OCI-LY7 (cell line): ENCODE measurements at regions not wholly inside any gene's neighbourhood (a gene's known extent, or its start where the extent isn't known, plus 50 kb on each side); places are given as distances from the start of the nearest gene placed in this dataset.

ENCODE experiments used
- BruUV-seq: library from RNA; stranded (reverse); fragments of 400-500 nt; replicated peaks from 2 replicates; lab custom pipeline; 2021; lab: Mats Ljungman, UMichigan
- CTCF ChIA-PET: fragments of 300-600 bp; sonication (Branson Sonifier 250); formaldehyde crosslinking; loops from one replicate; lab custom pipeline; 2022; ENCODE audit warnings: antibody characterized with exemption; ENCODE audit not compliant: unreplicated experiment; lab: Charles Lee
- POLR2A ChIA-PET: fragments of 300-600 bp; sonication (Branson Sonifier 250); formaldehyde crosslinking; loops from one replicate; lab custom pipeline; 2022; ENCODE audit warnings: antibody characterized with exemption; lab: Charles Lee
- DNase-seq: peaks from one replicate; pipeline ENCODE4 v3.0.0-alpha.2; 2015; ENCODE audit warnings: low spot score
- H2AFZ ChIP-seq: fragments of 200-600 bp; sonication (generic), shearing (Covaris generic); 2 replicates; pipeline ENCODE4 v1.6.1; 2014; ENCODE audit warnings: mild to moderate bottlenecking, antibody characterized with exemption, low read length, moderate library complexity
- H3K27ac ChIP-seq: fragments of 200-600 bp; sonication (generic); 2 replicates; pipeline ENCODE4 v1.5.1; 2014; ENCODE audit warnings: mixed run types, low read depth, mild to moderate bottlenecking, moderate library complexity, low read length, inconsistent platforms; ENCODE audit not compliant: poor library complexity, severe bottlenecking
- H3K36me3 ChIP-seq: fragments of 200-600 bp; sonication (generic); 2 replicates; pipeline ENCODE4 v1.6.1; 2014; ENCODE audit warnings: mild to moderate bottlenecking, antibody characterized with exemption, low read length, moderate library complexity, mixed read lengths; ENCODE audit not compliant: insufficient read depth
- H3K4me1 ChIP-seq: fragments of 200-600 bp; sonication (generic); 2 replicates; pipeline ENCODE4 v1.5.1; 2014; ENCODE audit warnings: mild to moderate bottlenecking, low read length; ENCODE audit not compliant: insufficient read depth, poor library complexity, severe bottlenecking
- H3K4me2 ChIP-seq: fragments of 200-600 bp; sonication (generic); 2 replicates; pipeline ENCODE4 v1.6.1; 2014; ENCODE audit warnings: mild to moderate bottlenecking, low read length
- H3K4me3 ChIP-seq: fragments of 200-600 bp; sonication (generic); 2 replicates; pipeline ENCODE4 v1.5.1; 2014; ENCODE audit warnings: mild to moderate bottlenecking, low read depth, low read length; ENCODE audit not compliant: poor library complexity, severe bottlenecking
- H3K79me2 ChIP-seq: fragments of 200-600 bp; sonication (generic); 2 replicates; pipeline ENCODE4 v1.6.1; 2016; ENCODE audit warnings: low read depth, mild to moderate bottlenecking, low read length, moderate library complexity, mixed read lengths; ENCODE audit not compliant: insufficient read depth
- H3K9me2 ChIP-seq: fragments of 200-600 bp; sonication (generic); 2 replicates; pipeline ENCODE4 v1.6.1; 2016; ENCODE audit warnings: mild to moderate bottlenecking, low read length, mixed read lengths; ENCODE audit not compliant: insufficient read depth
- H3K9me3 ChIP-seq: fragments of 200-600 bp; sonication (generic); 2 replicates; pipeline ENCODE4 v1.6.1; 2014; ENCODE audit warnings: mild to moderate bottlenecking, mixed run types, low read length, mixed read lengths
- H4K20me1 ChIP-seq: fragments of 200-600 bp; sonication (generic); 2 replicates; pipeline ENCODE4 v1.6.1; 2014; ENCODE audit warnings: mild to moderate bottlenecking, antibody characterized with exemption, low read length, moderate library complexity, mixed read lengths; ENCODE audit not compliant: insufficient read depth
- EZH2phosphoT487 ChIP-seq: fragments of 200-600 bp; sonication (generic); IDR thresholded peaks from 2 replicates; pipeline ENCODE4 v1.6.1; 2018; ENCODE audit warnings: low read depth, borderline replicate concordance, mild to moderate bottlenecking, mixed run types, antibody characterized with exemption, low read length, moderate library complexity, mixed read lengths
- intact Hi-C: fragments of 100-400 bp; cut with micrococcal nuclease; formaldehyde crosslinking; loops from one replicate; pipeline ENCODE4 v1.10.0; 2022; ENCODE audit not compliant: unreplicated experiment
- TF ChIP-seq, protein P1 (sequence below): fragments of 200-600 bp; sonication (generic); conservative IDR thresholded peaks from 2 replicates; pipeline ENCODE4 v1.5.1; 2014; ENCODE audit warnings: mild to moderate bottlenecking, antibody characterized with exemption, low read length, moderate library complexity, mixed read lengths

GRCh38 chr12:116672842-116673516, 64.9 kb downstream of the SPRING1 start:
- POLR2A ChIA-PET: interaction anchor here (0.7 kb wide), 2 partner anchors 59 to 408 kb away, joined by 3 to 4 read pairs; no protein-coding TSS in a partner anchor
- no peaks in the 10 kb centered on the region for H3K79me2 ChIP-seq
- peak overlapping the region; percentile 5 for H3K4me3 ChIP-seq
- peak overlapping the region; percentile 44 for H3K4me2 ChIP-seq
- intact Hi-C loops: no loop called here
- H3K27ac ChIP-seq: no peak overlapping the region
- no peaks in the 10 kb centered on the region for H3K9me3 ChIP-seq
- no peaks in the 10 kb centered on the region for H4K20me1 ChIP-seq
- H3K9me2 ChIP-seq: no peaks in the 10 kb centered on the region
- peak overlapping the region; percentile 16; the same call in 1 of the 2 replicates for H2AFZ ChIP-seq
- H3K4me1 ChIP-seq: peaks cover 16% of the 10 kb centered on the region
- no TSS peak for BruUV-seq
- CTCF ChIA-PET: no interaction called here
- no peak for TF ChIP-seq EZH2phosphoT487
- TF ChIP-seq, protein P1, sequence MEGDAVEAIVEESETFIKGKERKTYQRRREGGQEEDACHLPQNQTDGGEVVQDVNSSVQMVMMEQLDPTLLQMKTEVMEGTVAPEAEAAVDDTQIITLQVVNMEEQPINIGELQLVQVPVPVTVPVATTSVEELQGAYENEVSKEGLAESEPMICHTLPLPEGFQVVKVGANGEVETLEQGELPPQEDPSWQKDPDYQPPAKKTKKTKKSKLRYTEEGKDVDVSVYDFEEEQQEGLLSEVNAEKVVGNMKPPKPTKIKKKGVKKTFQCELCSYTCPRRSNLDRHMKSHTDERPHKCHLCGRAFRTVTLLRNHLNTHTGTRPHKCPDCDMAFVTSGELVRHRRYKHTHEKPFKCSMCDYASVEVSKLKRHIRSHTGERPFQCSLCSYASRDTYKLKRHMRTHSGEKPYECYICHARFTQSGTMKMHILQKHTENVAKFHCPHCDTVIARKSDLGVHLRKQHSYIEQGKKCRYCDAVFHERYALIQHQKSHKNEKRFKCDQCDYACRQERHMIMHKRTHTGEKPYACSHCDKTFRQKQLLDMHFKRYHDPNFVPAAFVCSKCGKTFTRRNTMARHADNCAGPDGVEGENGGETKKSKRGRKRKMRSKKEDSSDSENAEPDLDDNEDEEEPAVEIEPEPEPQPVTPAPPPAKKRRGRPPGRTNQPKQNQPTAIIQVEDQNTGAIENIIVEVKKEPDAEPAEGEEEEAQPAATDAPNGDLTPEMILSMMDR: no peak
- peak; percentile 45 for DNase-seq
- H3K36me3 ChIP-seq: no peaks in the 10 kb centered on the region

GRCh38 chr12:116672010-116672409, 65.9 kb downstream of the SPRING1 start:
- no peak for DNase-seq
- no peak overlapping the region for H2AFZ ChIP-seq
- no TSS peak for BruUV-seq
- ChIA-PET CTCF (no interaction called here), POLR2A (no interaction called here)
- H3K4me3 ChIP-seq: no peak overlapping the region
- no peaks in the 10 kb centered on the region for H4K20me1 ChIP-seq
- H3K9me2 ChIP-seq: no peaks in the 10 kb centered on the region
- intact Hi-C loops: no loop called here
- no peak overlapping the region for H3K27ac ChIP-seq
- H3K9me3 ChIP-seq: no peaks in the 10 kb centered on the region
- H3K4me1 ChIP-seq: peaks cover 16% of the 10 kb centered on the region
- no peak overlapping the region for H3K4me2 ChIP-seq
- TF ChIP-seq, protein P1: no peak
- TF ChIP-seq EZH2phosphoT487: no peak
- H3K36me3 ChIP-seq: no peaks in the 10 kb centered on the region
- no peaks in the 10 kb centered on the region for H3K79me2 ChIP-seq

DNA sequence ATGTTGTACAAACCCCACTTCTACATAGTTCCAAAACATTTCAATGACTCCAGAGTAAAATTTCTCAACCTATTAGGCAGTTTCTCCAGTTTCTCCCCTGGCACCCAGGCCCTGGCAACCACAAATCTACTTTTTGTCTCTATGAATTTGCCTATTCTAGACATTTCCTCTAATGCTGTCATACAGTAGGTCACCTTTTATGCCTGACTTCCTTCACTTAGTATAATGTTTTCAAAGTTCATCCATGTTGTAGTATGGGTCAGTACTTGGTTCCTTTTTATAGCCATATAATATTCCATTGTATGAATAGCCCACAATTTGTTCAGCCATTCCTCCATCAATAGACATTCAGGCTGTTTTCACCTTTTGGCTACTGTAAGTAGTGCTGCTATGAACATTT, 67.0 kb downstream of the SPRING1 start:
- BruUV-seq: no TSS peak
- no peaks in the 10 kb centered on the region for H3K36me3 ChIP-seq
- H3K4me1 ChIP-seq: peaks cover 16% of the 10 kb centered on the region
- H4K20me1 ChIP-seq: no peaks in the 10 kb centered on the region
- TF ChIP-seq, protein P1: no peak
- no peak for TF ChIP-seq EZH2phosphoT487
- no peak overlapping the region for H3K4me2 ChIP-seq
- CTCF ChIA-PET: no interaction called here
- no peaks in the 10 kb centered on the region for H3K9me3 ChIP-seq
- POLR2A ChIA-PET: interaction anchor here (0.7 kb wide), 1 partner anchor 39 kb away, joined by 3 read pairs; no protein-coding TSS in a partner anchor
- no peak for DNase-seq
- no peak overlapping the region for H2AFZ ChIP-seq
- intact Hi-C loops: no loop called here
- H3K9me2 ChIP-seq: no peaks in the 10 kb centered on the region
- no peak overlapping the region for H3K27ac ChIP-seq
- no peaks in the 10 kb centered on the region for H3K79me2 ChIP-seq
- H3K4me3 ChIP-seq: no peak overlapping the region
